ENCODE measurements at regions not wholly inside any gene's neighbourhood (a gene's known extent, or its start where the extent isn't known, plus 50 kb on each side); places are given as distances from the start of the nearest gene placed in this dataset.

- DNase-seq (ENCODE audit: low read depth) = no peak
These were observed 501.9 kb downstream of the BRD1 start for GRCh38 chr22:49325531-49326395.

- DNase-seq (ENCODE audit: low read depth) = no peak
These were observed 502.9 kb downstream of the BRD1 start for GRCh38 chr22:49324527-49325491.

- DNase-seq (ENCODE audit: low read depth) = no peak
These were observed 503.8 kb downstream of the BRD1 start for GRCh38 chr22:49323751-49324415.

GRCh38 chr22:49322861-49323622 lies 504.6 kb downstream of the BRD1 start:
- no peak for DNase-seq (ENCODE audit: low read depth)

GRCh38 chr22:49322231-49322630 lies 505.4 kb downstream of the BRD1 start:
- no peak for DNase-seq (ENCODE audit: low read depth)

GRCh38 chr22:49321477-49322055 lies 506.1 kb downstream of the BRD1 start:
- DNase-seq (ENCODE audit: low read depth) = no peak

GRCh38 chr22:49320714-49321476 lies 506.8 kb downstream of the BRD1 start:
- DNase-seq (ENCODE audit: low read depth) = no peak

- no peak for DNase-seq (ENCODE audit: low read depth)
These were observed 510.3 kb downstream of the BRD1 start for GRCh38 chr22:49317369-49317768.

- DNase-seq (ENCODE audit: low read depth) = no peak
These were observed 515.1 kb downstream of the BRD1 start for GRCh38 chr22:49312601-49313000.

- no peak for DNase-seq (ENCODE audit: low read depth)
These were observed 517.3 kb downstream of the BRD1 start for GRCh38 chr22:49310354-49310753.

GRCh38 chr22:49308300-49308699 lies 519.4 kb downstream of the BRD1 start:
- DNase-seq (ENCODE audit: low read depth) = no peak

GRCh38 chr22:49307870-49308269 lies 519.8 kb downstream of the BRD1 start:
- DNase-seq (ENCODE audit: low read depth) = no peak

GRCh38 chr22:49307481-49307830 lies 520.2 kb downstream of the BRD1 start:
- DNase-seq (ENCODE audit: low read depth) = no peak

- no peak for DNase-seq (ENCODE audit: low read depth)
These were observed 520.8 kb downstream of the BRD1 start for GRCh38 chr22:49306632-49307480.

GRCh38 chr22:49305966-49306631 lies 521.6 kb downstream of the BRD1 start:
- no peak for DNase-seq (ENCODE audit: low read depth)

GRCh38 chr22:49305214-49305965 lies 522.3 kb downstream of the BRD1 start:
- DNase-seq (ENCODE audit: low read depth) = no peak

GRCh38 chr22:49303781-49304461 lies 523.8 kb downstream of the BRD1 start:
- no peak for DNase-seq (ENCODE audit: low read depth)

Measured in non-pigmented ciliary epithelial cell (primary cell).